MM.1S (cell line): ENCODE measurements at regions not wholly inside any gene's neighbourhood (a gene's known extent, or its start where the extent isn't known, plus 50 kb on each side); places are given as distances from the start of the nearest gene placed in this dataset.

Experiments used
- DNase-seq: peaks from one replicate; pipeline ENCODE4 v3.0.0-alpha.2; 2015
- H2AFZ ChIP-seq: fragments of 300-600 bp; sonication (generic); 2 replicates; pipeline ENCODE4 v1.6.0; 2016; ENCODE audit warnings: antibody characterized with exemption, low read length
- H3F3A ChIP-seq: fragments of 300-600 bp; sonication (generic); 2 replicates; pipeline ENCODE4 v1.6.1; 2016; ENCODE audit warnings: mild to moderate bottlenecking, antibody characterized with exemption, low read length, moderate library complexity, mixed read lengths; ENCODE audit not compliant: insufficient read depth
- H3K27ac ChIP-seq: fragments of 300-600 bp; sonication (generic); 2 replicates; pipeline ENCODE4 v1.5.1; 2016; ENCODE audit warnings: mild to moderate bottlenecking, low read length
- H3K27me3 ChIP-seq: fragments of 300-600 bp; sonication (generic); replicated peaks from 2 replicates; pipeline ENCODE4 v1.6.0; 2016; ENCODE audit warnings: low read length; ENCODE audit not compliant: insufficient read depth
- H3K36me3 ChIP-seq: fragments of 300-600 bp; sonication (generic); replicated peaks from 2 replicates; pipeline ENCODE4 v1.6.1; 2016; ENCODE audit warnings: mild to moderate bottlenecking, low read length, mixed read lengths; ENCODE audit not compliant: insufficient read depth
- H3K4me1 ChIP-seq: fragments of 300-600 bp; sonication (generic); 2 replicates; pipeline ENCODE4 v1.6.1; 2016; ENCODE audit warnings: low read length, mixed read lengths
- H3K4me2 ChIP-seq: fragments of 300-600 bp; sonication (generic); 2 replicates; pipeline ENCODE4 v1.6.0; 2016; ENCODE audit warnings: low read depth, low read length
- H3K4me3 ChIP-seq: fragments of 300-600 bp; sonication (generic); 2 replicates; pipeline ENCODE4 v1.5.1; 2016; ENCODE audit warnings: low read length, mixed read lengths
- H3K79me2 ChIP-seq: fragments of 300-600 bp; sonication (generic); 2 replicates; pipeline ENCODE4 v1.6.1; 2016; ENCODE audit warnings: mixed run types, low read length, mixed read lengths
- H3K9ac ChIP-seq: fragments of 300-600 bp; sonication (generic); 2 replicates; pipeline ENCODE4 v1.6.1; 2016; ENCODE audit warnings: low read length, mixed read lengths
- H3K9me2 ChIP-seq: fragments of 300-600 bp; sonication (generic); replicated peaks from 2 replicates; pipeline ENCODE4 v1.6.1; 2016; ENCODE audit warnings: mild to moderate bottlenecking, low read length, mixed read lengths; ENCODE audit not compliant: insufficient read depth
- H3K9me3 ChIP-seq: fragments of 300-600 bp; sonication (generic); replicated peaks from 2 replicates; pipeline ENCODE4 v1.6.1; 2016; ENCODE audit warnings: mild to moderate bottlenecking, low read length, mixed read lengths; ENCODE audit not compliant: insufficient read depth
- H4K20me1 ChIP-seq: fragments of 300-600 bp; sonication (generic); 2 replicates; pipeline ENCODE4 v1.6.1; 2016; ENCODE audit warnings: mild to moderate bottlenecking, low read length, moderate library complexity, mixed read lengths; ENCODE audit not compliant: insufficient read depth
- EZH2 ChIP-seq: fragments of 300-600 bp; sonication (generic); optimal IDR thresholded peaks from 2 replicates; pipeline ENCODE3; 2017; ENCODE audit warnings: low read depth, mild to moderate bottlenecking, antibody characterized with exemption, low read length, mixed read lengths
- EZH2phosphoT487 ChIP-seq: fragments of 300-600 bp; sonication (generic); IDR thresholded peaks from 2 replicates; pipeline ENCODE4 v1.6.1; 2018; ENCODE audit warnings: antibody characterized with exemption, low read length
- TF ChIP-seq, protein P1 (sequence below): fragments of 300-600 bp; sonication (generic); IDR thresholded peaks from 2 replicates; pipeline ENCODE4 v1.5.1; 2016; ENCODE audit warnings: antibody characterized with exemption, low read length, mixed read lengths

DNA sequence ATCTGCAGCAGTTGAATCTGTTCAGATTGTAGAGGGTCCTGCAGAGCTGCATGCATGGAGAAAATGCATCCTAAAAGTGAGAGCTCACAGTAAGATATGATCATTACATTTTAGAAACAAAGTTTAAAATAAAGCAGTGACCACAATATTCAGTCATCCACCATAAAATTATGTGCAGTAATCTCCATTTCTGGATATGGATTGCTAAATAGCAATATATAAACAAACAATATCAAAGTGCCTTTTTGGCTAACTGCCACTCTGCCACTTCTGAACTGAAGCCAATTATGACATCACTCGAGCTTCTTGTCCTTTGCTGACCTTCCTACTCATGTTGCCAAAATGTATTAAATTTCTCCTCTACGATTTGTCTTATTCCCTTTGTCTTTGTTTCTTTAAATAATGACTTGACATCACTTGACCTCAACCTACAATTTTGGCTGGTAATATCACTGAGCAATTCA is 262.0 kb upstream of the CXADR start:
- Histone ChIP-seq H2AFZ (no peak overlapping the region), H3K27ac (no peak overlapping the region), H3K9me2 (no peaks in the 10 kb centered on the region), H3F3A (no peaks in the 10 kb centered on the region), H3K9me3 (no peaks in the 10 kb centered on the region), H4K20me1 (no peaks in the 10 kb centered on the region), H3K4me1 (no peaks in the 10 kb centered on the region), H3K36me3 (no peaks in the 10 kb centered on the region), H3K27me3 (no peaks in the 10 kb centered on the region), H3K4me3 (no peak overlapping the region), H3K9ac (no peak overlapping the region), H3K4me2 (no peak overlapping the region), H3K79me2 (no peaks in the 10 kb centered on the region)
- no peak for DNase-seq
- TF ChIP-seq EZH2 (no peak), EZH2phosphoT487 (no peak)
- TF ChIP-seq, protein P1, sequence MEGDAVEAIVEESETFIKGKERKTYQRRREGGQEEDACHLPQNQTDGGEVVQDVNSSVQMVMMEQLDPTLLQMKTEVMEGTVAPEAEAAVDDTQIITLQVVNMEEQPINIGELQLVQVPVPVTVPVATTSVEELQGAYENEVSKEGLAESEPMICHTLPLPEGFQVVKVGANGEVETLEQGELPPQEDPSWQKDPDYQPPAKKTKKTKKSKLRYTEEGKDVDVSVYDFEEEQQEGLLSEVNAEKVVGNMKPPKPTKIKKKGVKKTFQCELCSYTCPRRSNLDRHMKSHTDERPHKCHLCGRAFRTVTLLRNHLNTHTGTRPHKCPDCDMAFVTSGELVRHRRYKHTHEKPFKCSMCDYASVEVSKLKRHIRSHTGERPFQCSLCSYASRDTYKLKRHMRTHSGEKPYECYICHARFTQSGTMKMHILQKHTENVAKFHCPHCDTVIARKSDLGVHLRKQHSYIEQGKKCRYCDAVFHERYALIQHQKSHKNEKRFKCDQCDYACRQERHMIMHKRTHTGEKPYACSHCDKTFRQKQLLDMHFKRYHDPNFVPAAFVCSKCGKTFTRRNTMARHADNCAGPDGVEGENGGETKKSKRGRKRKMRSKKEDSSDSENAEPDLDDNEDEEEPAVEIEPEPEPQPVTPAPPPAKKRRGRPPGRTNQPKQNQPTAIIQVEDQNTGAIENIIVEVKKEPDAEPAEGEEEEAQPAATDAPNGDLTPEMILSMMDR = no peak

DNA sequence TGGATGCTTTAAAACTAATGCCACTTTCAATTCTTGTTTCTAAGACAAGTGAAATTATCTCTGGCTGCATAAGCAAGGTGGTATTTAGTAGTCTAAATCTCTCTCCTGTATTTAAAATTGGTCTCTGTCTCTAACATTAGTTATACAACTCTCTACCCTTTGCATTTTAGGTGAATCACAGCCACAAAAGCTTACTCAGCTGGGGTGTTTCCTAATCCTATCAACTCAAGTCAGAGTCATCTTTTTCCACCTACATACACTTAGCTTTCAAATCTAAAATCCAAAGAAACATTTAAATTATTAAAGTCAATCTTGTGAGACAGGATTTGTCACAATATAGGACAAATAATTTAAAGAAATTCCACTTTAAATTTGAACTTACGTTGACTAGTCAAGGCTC is 255.1 kb upstream of the CXADR start:
- H3K36me3 ChIP-seq = no peaks in the 10 kb centered on the region
- no peaks in the 10 kb centered on the region for H3K9me3 ChIP-seq
- H3K9me2 ChIP-seq = no peaks in the 10 kb centered on the region
- H3K4me2 ChIP-seq = no peak overlapping the region
- no peaks in the 10 kb centered on the region for H4K20me1 ChIP-seq
- no peak overlapping the region for H2AFZ ChIP-seq
- H3K4me1 ChIP-seq = no peaks in the 10 kb centered on the region
- no peak for DNase-seq
- no peaks in the 10 kb centered on the region for H3K27me3 ChIP-seq
- no peaks in the 10 kb centered on the region for H3F3A ChIP-seq
- no peaks in the 10 kb centered on the region for H3K79me2 ChIP-seq
- no peak overlapping the region for H3K27ac ChIP-seq
- no peak overlapping the region for H3K4me3 ChIP-seq
- no peak overlapping the region for H3K9ac ChIP-seq
- TF ChIP-seq EZH2phosphoT487 (no peak), EZH2 (no peak)
- TF ChIP-seq, protein P1 = no peak

DNA sequence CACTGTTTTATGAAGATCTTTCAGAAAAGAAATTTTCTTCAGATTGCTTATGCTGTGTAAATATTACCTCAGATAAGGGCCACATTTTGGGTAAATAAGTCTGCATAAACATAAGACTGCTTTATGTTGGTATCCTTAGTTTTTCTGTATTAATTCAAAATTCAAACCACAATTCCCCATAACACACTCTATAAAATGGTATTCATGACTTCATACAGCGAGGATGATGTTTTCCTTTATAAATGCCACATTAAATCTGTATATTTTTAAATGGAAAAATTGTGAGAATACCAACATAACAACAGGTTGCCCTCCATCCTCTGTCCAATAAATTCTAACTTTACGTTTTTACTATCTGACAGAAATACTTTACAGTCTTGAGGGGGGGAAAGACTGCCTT is 248.7 kb upstream of the CXADR start:
- no peak overlapping the region for H2AFZ ChIP-seq
- H4K20me1 ChIP-seq = no peaks in the 10 kb centered on the region
- no peaks in the 10 kb centered on the region for H3K79me2 ChIP-seq
- H3K4me1 ChIP-seq = no peaks in the 10 kb centered on the region
- no peaks in the 10 kb centered on the region for H3F3A ChIP-seq
- no peak overlapping the region for H3K4me3 ChIP-seq
- H3K9ac ChIP-seq = no peak overlapping the region
- H3K27me3 ChIP-seq = no peaks in the 10 kb centered on the region
- DNase-seq = no peak
- no peaks in the 10 kb centered on the region for H3K9me3 ChIP-seq
- H3K9me2 ChIP-seq = no peaks in the 10 kb centered on the region
- no peak overlapping the region for H3K27ac ChIP-seq
- no peak overlapping the region for H3K4me2 ChIP-seq
- TF ChIP-seq EZH2phosphoT487 = no peak
- TF ChIP-seq, protein P1 = no peak
- no peak for TF ChIP-seq EZH2
- H3K36me3 ChIP-seq = no peaks in the 10 kb centered on the region
